IMR-90 (cell line): ENCODE measurements at regions not wholly inside any gene's neighbourhood (a gene's known extent, or its start where the extent isn't known, plus 50 kb on each side); places are given as distances from the start of the nearest gene placed in this dataset.

Source experiments
- ATAC-seq: fragments of 200-7000 bp; cut with Tn5 transposase; 2 replicates; pipeline ENCODE4 v1.9.1; 2020; ENCODE audit warnings: low read depth, mild to moderate bottlenecking, moderate library complexity
- BruUV-seq: library from RNA; stranded (reverse); fragments of 400-500 nt; replicated peaks from 2 replicates; lab custom pipeline; 2021; lab: Mats Ljungman, UMichigan
- CTCF ChIA-PET: fragments of 300-600 bp; formaldehyde crosslinking; extraction: SDS; loops from one replicate; lab custom pipeline; 2021; ENCODE audit warnings: antibody characterized with exemption; lab: Yijun Ruan, JAX
- POLR2A ChIA-PET: fragments of 300-600 bp; sonication (Branson Sonifier 250); formaldehyde crosslinking; loops from one replicate; lab custom pipeline; 2022; ENCODE audit warnings: antibody characterized with exemption; ENCODE audit not compliant: unreplicated experiment; lab: Charles Lee
- DNase-seq: peaks from one replicate; pipeline ENCODE4 v3.0.0; 2013
- H2AFZ ChIP-seq: replicated peaks from 2 replicates; pipeline ENCODE3; 2013; ENCODE audit warnings: low read length, mild to moderate bottlenecking; ENCODE audit not compliant: poor library complexity
- H2AK5ac ChIP-seq: 2 replicates; pipeline ENCODE4 v1.6.1; 2013; ENCODE audit warnings: low read depth, low read length, inconsistent platforms
- H2AK9ac ChIP-seq: replicated peaks from 2 replicates; pipeline ENCODE3; 2013; ENCODE audit warnings: mild to moderate bottlenecking, low read depth, low read length, moderate library complexity; ENCODE audit not compliant: poor library complexity
- H2BK120ac ChIP-seq: 2 replicates; pipeline ENCODE4 v1.6.1; 2013; ENCODE audit warnings: low read depth, low read length, inconsistent platforms
- H2BK15ac ChIP-seq: 3 replicates; pipeline ENCODE4 v1.6.1; 2013; ENCODE audit warnings: low read depth, low read length, inconsistent platforms
- H2BK20ac ChIP-seq: 2 replicates; pipeline ENCODE4 v1.6.1; 2013; ENCODE audit warnings: low read depth, mild to moderate bottlenecking, inconsistent platforms, low read length, moderate library complexity
- H2BK5ac ChIP-seq: 2 replicates; pipeline ENCODE4 v1.6.1; 2013; ENCODE audit warnings: mild to moderate bottlenecking, low read depth, low read length, inconsistent platforms; ENCODE audit not compliant: poor library complexity, severe bottlenecking
- H3K14ac ChIP-seq: replicated peaks from 2 replicates; pipeline ENCODE4 v1.6.1; 2013; ENCODE audit warnings: low read depth, low read length, inconsistent platforms
- H3K18ac ChIP-seq: 2 replicates; pipeline ENCODE4 v1.6.1; 2013; ENCODE audit warnings: low read depth, low read length, control low read depth
- H3K23ac ChIP-seq: 2 replicates; pipeline ENCODE4 v1.6.1; 2013; ENCODE audit warnings: low read depth, low read length, inconsistent platforms
- H3K27ac ChIP-seq: 2 replicates; pipeline ENCODE4 v1.5.1; 2013; ENCODE audit warnings: mild to moderate bottlenecking, control low read depth, low read length; ENCODE audit not compliant: insufficient read depth
- H3K27me3 ChIP-seq: 2 replicates; pipeline ENCODE4 v1.6.1; 2013; ENCODE audit warnings: low read length; ENCODE audit not compliant: control insufficient read depth, insufficient read depth
- H3K36me3 ChIP-seq: 2 replicates; pipeline ENCODE4 v1.6.1; 2013; ENCODE audit warnings: low read length, mixed read lengths; ENCODE audit not compliant: control insufficient read depth, insufficient read depth
- H3K4ac ChIP-seq: 2 replicates; pipeline ENCODE4 v1.6.1; 2013; ENCODE audit warnings: low read depth, low read length, inconsistent platforms
- H3K4me1 ChIP-seq: 2 replicates; pipeline ENCODE4 v1.6.1; 2013; ENCODE audit warnings: low read length, mixed read lengths; ENCODE audit not compliant: control insufficient read depth, insufficient read depth
- H3K4me2 ChIP-seq: 2 replicates; pipeline ENCODE4 v1.6.1; 2013; ENCODE audit warnings: low read depth, mild to moderate bottlenecking, control low read depth, low read length, moderate library complexity
- H3K4me3 ChIP-seq: 2 replicates; pipeline ENCODE4 v1.5.1; 2013; ENCODE audit warnings: low read depth, mild to moderate bottlenecking, control low read depth, low read length, moderate library complexity; ENCODE audit not compliant: insufficient read depth
- H3K56ac ChIP-seq: 2 replicates; pipeline ENCODE4 v1.6.1; 2013; ENCODE audit warnings: low read length, inconsistent platforms; ENCODE audit not compliant: insufficient read depth; ENCODE audit errors: extremely low read depth
- H3K79me1 ChIP-seq, 2 experiments: 2 replicates each; pipeline ENCODE4 v1.6.1; 2013; ENCODE audit warnings: low read length in 2 of 2, inconsistent platforms in 1 of 2, low read depth in 1 of 2
- H3K9ac ChIP-seq: 2 replicates; pipeline ENCODE4 v1.6.1; 2013; ENCODE audit warnings: low read depth, low read length, control low read depth
- H3K9me1 ChIP-seq: 2 replicates; pipeline ENCODE4 v1.6.1; 2013; ENCODE audit warnings: low read length, inconsistent platforms; ENCODE audit not compliant: insufficient read depth
- H3K9me3 ChIP-seq: 2 replicates; pipeline ENCODE4 v1.6.1; 2013; ENCODE audit warnings: low read length; ENCODE audit not compliant: control insufficient read depth, insufficient read depth
- H4K20me1 ChIP-seq: 2 replicates; pipeline ENCODE4 v1.6.1; 2013; ENCODE audit warnings: low read length, inconsistent platforms; ENCODE audit not compliant: insufficient read depth
- H4K5ac ChIP-seq: 2 replicates; pipeline ENCODE4 v1.6.1; 2013; ENCODE audit warnings: mild to moderate bottlenecking, low read depth, low read length, control low read depth
- H4K8ac ChIP-seq, 2 experiments: 2 replicates each; pipeline ENCODE4 v1.6.1; 2013; ENCODE audit warnings: low read depth in 2 of 2, low read length in 2 of 2, control low read depth in 1 of 2, inconsistent platforms in 1 of 2
- H4K91ac ChIP-seq: 2 replicates; pipeline ENCODE4 v1.6.1; 2013; ENCODE audit warnings: low read depth, low read length, inconsistent platforms; ENCODE audit not compliant: insufficient read depth
- CEBPB ChIP-seq: IDR thresholded peaks from 2 replicates; pipeline ENCODE4 v1.6.1; 2012; ENCODE audit warnings: low read depth, low read length, improper control_type of control experiment
- MAZ ChIP-seq: IDR thresholded peaks from 2 replicates; pipeline ENCODE4 v1.6.1; 2012; ENCODE audit warnings: low read depth, mild to moderate bottlenecking, low read length, improper control_type of control experiment, moderate library complexity, borderline replicate concordance
- NFE2L2 ChIP-seq: fragments of 150-350 bp; IDR thresholded peaks from 2 replicates; pipeline ENCODE4 v1.6.1; 2016; ENCODE audit warnings: low read depth, mild to moderate bottlenecking, low read length
- RFX5 ChIP-seq: IDR thresholded peaks from 2 replicates; pipeline ENCODE4 v1.8.0; 2012; ENCODE audit warnings: low read depth, mild to moderate bottlenecking, low read length, moderate library complexity
- dilution Hi-C: fragments of 300-500 bp; cut with HindIII; formaldehyde crosslinking; loops from one replicate; pipeline ENCODE4 v1.14.3; 2018; ENCODE audit warnings: low sequenced_read_pairs; ENCODE audit not compliant: unreplicated experiment
- in situ Hi-C: fragments of 300-500 bp; cut with MboI; formaldehyde crosslinking; loops from 3 replicates; pipeline ENCODE4 v1.14.3; 2019; ENCODE audit warnings: low sequenced_read_pairs, inconsistent platforms, mixed read lengths
- intact Hi-C: fragments of 100-400 bp; cut with micrococcal nuclease; formaldehyde crosslinking; loops from 2 replicates; pipeline ENCODE4 v1.10.0; 2022
- TF ChIP-seq, protein P1 (sequence below): fragments of 150-350 bp; IDR thresholded peaks from 2 replicates; pipeline ENCODE4 v1.6.1; 2017; ENCODE audit warnings: mild to moderate bottlenecking, antibody characterized with exemption, low read length, low read depth

DNA sequence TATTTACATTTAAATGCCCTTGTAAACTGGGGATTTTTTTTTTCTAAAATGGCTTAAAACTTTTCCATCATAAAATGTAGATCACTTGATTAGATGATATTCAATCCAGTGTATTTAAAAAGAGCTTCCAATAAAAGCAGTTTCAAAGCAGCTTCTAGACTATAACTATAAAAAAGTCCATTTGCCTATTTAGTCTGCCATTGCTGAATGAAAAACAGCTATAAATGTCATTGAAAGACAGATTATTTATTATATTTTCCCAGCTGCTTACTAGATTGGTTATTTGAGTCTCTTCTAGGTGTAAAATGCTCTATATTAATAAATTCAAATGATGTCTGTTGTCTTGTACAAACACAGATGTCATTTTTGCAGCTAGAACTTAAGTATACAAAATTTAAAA is 414.8 kb downstream of the RMST start:
- Histone ChIP-seq H2BK120ac (no peak overlapping the region), H4K20me1 (no peaks in the 10 kb centered on the region), H3K4me1 (no peaks in the 10 kb centered on the region), H2BK20ac (no peak overlapping the region), H3K9me1 (no peaks in the 10 kb centered on the region), H4K8ac (no peak overlapping the region), H3K9me3 (peaks cover 8% of the 10 kb centered on the region; the same call in 1 of the 2 replicates), H3K36me3 (no peaks in the 10 kb centered on the region), H2AK5ac (no peak overlapping the region), H3K4me3 (no peak overlapping the region), H2BK15ac (no peak overlapping the region), H3K27me3 (no peaks in the 10 kb centered on the region), H3K56ac (no peak overlapping the region), H4K91ac (no peak overlapping the region), H2AFZ (no peak overlapping the region), H2BK5ac (no peak overlapping the region), H3K4me2 (no peak overlapping the region), H4K5ac (no peak overlapping the region), H3K4ac (no peak overlapping the region), H3K79me1 (no peaks in the 10 kb centered on the region), H3K14ac (no peak overlapping the region), H3K18ac (no peak overlapping the region), H3K23ac (no peak overlapping the region), H2AK9ac (no peak overlapping the region), H3K9ac (no peak overlapping the region), H3K27ac (no peak overlapping the region)
- no TSS peak for BruUV-seq
- TF ChIP-seq NFE2L2 = no peak
- TF ChIP-seq RFX5 = no peak
- TF ChIP-seq MAZ = no peak
- TF ChIP-seq CEBPB = no peak
- TF ChIP-seq, protein P1, sequence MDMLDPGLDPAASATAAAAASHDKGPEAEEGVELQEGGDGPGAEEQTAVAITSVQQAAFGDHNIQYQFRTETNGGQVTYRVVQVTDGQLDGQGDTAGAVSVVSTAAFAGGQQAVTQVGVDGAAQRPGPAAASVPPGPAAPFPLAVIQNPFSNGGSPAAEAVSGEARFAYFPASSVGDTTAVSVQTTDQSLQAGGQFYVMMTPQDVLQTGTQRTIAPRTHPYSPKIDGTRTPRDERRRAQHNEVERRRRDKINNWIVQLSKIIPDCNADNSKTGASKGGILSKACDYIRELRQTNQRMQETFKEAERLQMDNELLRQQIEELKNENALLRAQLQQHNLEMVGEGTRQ = no peak
- dilution Hi-C loops = no loop called here
- in situ Hi-C loops = no loop called here
- intact Hi-C loops = no loop called here
- POLR2A ChIA-PET = no interaction called here
- CTCF ChIA-PET = no interaction called here
- DNase-seq (no peak), ATAC-seq (no peak)
